NCI-H2081 (cell line): ENCODE measurements at regions not wholly inside any gene's neighbourhood (a gene's known extent, or its start where the extent isn't known, plus 50 kb on each side); places are given as distances from the start of the nearest gene placed in this dataset.

Experiments
- DNase-seq, 2 experiments: peaks; one replicate each; lab custom pipeline; 2025; lab: John Stamatoyannopoulos, UW

- DNase-seq, result peak in 1 of 2 experiments; percentile 49
Observed at GRCh38 chr13:107864543-107865317, 350.6 kb downstream of the LIG4 start.

- no peak for DNase-seq
Observed at GRCh38 chr13:107860284-107860683, 355.1 kb downstream of the LIG4 start.

GRCh38 chr13:107854880-107855279, 360.5 kb downstream of the LIG4 start:
- no peak for DNase-seq

GRCh38 chr13:107852072-107852471, 363.3 kb downstream of the LIG4 start:
- DNase-seq, result no peak

GRCh38 chr13:107851670-107852069, 363.7 kb downstream of the LIG4 start:
- DNase-seq, result no peak

- DNase-seq, result no peak
Observed at GRCh38 chr13:107847406-107847805, 367.9 kb downstream of the LIG4 start.

GRCh38 chr13:107846642-107847041, 368.7 kb downstream of the LIG4 start:
- no peak for DNase-seq

GRCh38 chr13:107845911-107846310, 369.4 kb downstream of the LIG4 start:
- no peak for DNase-seq

GRCh38 chr13:107843681-107844080, 371.7 kb downstream of the LIG4 start:
- no peak for DNase-seq

- DNase-seq, result no peak
Observed at GRCh38 chr13:107843281-107843680, 372.1 kb downstream of the LIG4 start.

GRCh38 chr13:107842562-107843180, 372.7 kb downstream of the LIG4 start:
- no peak for DNase-seq

- DNase-seq, result peak; percentile 18 to 74
Observed at GRCh38 chr13:107838588-107839161, 376.7 kb downstream of the LIG4 start.

GRCh38 chr13:107836685-107837084, 378.7 kb downstream of the LIG4 start:
- no peak for DNase-seq

- no peak for DNase-seq
Observed at GRCh38 chr13:107835339-107836018, 379.9 kb downstream of the LIG4 start.

GRCh38 chr13:107834717-107835116, 380.6 kb downstream of the LIG4 start:
- no peak for DNase-seq

- no peak for DNase-seq
Observed at GRCh38 chr13:107834281-107834680, 381.1 kb downstream of the LIG4 start.

GRCh38 chr13:107832500-107833100, 382.7 kb downstream of the LIG4 start:
- no peak for DNase-seq

GRCh38 chr13:107830804-107831203, 384.5 kb downstream of the LIG4 start:
- no peak for DNase-seq

- DNase-seq, result no peak
Observed at GRCh38 chr13:107827840-107828549, 387.3 kb downstream of the LIG4 start.

- DNase-seq, result no peak
Observed at GRCh38 chr13:107824635-107825034, 390.7 kb downstream of the LIG4 start.

GRCh38 chr13:107822006-107822405, 393.3 kb downstream of the LIG4 start:
- DNase-seq, result no peak

GRCh38 chr13:107821492-107821891, 393.8 kb downstream of the LIG4 start:
- DNase-seq, result no peak
